ENCODE measurements at regions not wholly inside any gene's neighbourhood (a gene's known extent, or its start where the extent isn't known, plus 50 kb on each side); places are given as distances from the start of the nearest gene placed in this dataset.
"Not testable (repeated sequence)": the region's sequence is repeated elsewhere in the genome, so short reads cannot be mapped to it uniquely, and the experiment has no call there.

DNA sequence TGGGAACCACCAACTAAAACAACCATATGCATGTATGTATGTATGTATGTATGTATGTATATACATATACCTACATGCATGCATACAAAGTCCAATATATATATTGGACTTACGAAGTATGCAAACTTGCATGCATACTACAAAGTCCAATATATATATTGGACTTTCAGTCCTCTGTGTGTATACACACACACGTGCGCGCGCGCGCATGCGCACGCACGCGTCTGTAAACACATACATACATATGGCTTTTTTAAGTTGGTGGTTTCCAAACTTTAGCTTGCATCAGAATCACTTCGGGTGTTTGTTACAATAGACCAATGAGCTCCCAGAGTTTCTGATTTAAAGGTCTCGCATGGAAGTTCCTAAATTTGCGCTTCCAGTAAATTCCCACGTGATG is 197.5 kb upstream of the C1orf87 start:
- DNase-seq (no peak), ATAC-seq (replicated peaks) (no peak)
- Mint-ChIP-seq H3K4me3 (no peak overlapping the region), H3K4me1 (ENCODE audit: low read depth in 2 of 2) (no peaks in the 10 kb centered on the region), H3K9me3 (peaks cover 0 to 3% of the 10 kb centered on the region in 2 donors), H3K36me3 (ENCODE audit: insufficient read depth) (no peaks in the 10 kb centered on the region), H3K27me3 (no peaks in the 10 kb centered on the region), H3K27ac (no peak overlapping the region)

DNA sequence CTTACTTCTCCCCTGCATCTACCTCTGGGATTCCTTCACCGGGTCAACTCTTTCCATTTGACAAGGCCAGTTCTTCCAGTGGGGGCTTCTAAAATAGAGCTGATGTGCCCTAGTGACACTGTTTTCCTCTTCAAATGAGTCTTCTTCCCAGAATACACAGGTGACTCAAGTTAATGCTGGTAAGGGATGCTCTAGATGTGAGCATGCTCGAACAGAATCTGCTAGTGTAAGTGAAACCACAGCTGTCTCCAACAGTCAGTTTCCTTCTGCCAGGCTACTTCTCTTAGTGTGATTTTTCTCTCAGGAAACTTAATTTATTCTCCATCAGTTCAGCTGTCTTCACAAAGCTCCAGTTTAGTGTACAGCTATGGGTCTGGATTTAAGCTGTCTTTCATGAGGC is 194.9 kb upstream of the C1orf87 start:
- Mint-ChIP-seq H3K27me3 (no peaks in the 10 kb centered on the region), H3K9me3 (peaks cover 0 to 3% of the 10 kb centered on the region in 2 donors), H3K4me1 (ENCODE audit: low read depth in 2 of 2) (no peaks in the 10 kb centered on the region), H3K36me3 (ENCODE audit: insufficient read depth) (no peaks in the 10 kb centered on the region), H3K27ac (no peak overlapping the region), H3K4me3 (no peak overlapping the region)
- ATAC-seq (replicated peaks), result no peak
- no peak for DNase-seq

DNA sequence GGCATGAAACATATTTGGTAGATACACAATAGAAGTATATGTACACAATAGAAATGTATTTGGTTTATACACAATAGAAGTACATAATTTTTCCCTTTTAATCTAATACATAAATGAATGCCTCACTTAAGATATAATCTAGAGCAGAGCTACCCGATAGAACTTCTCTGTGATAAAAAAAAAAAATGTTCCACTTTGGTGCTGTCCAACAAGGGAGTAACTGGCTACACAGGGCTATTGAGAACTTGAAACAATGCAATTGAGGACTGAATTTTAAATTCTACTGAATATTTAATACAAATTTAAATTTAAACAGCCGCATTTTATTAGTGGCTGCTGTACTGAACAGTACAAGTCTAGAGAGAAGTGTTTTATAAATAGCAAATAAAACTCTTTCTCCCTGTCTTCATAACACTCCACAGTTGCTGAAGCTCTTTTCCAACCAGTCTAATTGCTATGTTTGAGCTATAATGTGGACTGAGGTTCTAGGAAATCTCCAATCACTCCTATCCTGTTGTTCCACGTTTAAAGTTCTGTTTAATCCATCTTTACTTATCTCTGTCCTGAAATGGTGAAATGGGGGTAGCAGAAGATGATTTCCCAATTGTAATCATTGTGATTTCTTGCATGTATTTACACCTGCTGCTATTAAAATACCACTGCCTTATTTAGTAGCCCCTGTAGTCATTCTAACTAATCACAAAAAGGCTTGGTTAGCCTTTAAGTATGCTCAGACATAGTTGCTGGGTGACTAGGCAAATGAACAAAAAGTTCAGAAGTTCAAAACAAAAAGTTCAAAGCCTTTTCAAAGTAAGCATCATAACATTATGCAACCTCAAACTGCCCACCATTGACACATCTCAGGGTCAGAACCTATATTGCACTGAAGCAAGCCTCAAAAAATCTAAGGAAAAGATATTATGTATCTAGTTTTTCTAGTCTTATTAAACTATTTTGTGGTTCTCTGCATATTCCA is 192.3 kb upstream of the C1orf87 start:
- Mint-ChIP-seq H3K27me3 (no peaks in the 10 kb centered on the region), H3K4me3 (no peak overlapping the region), H3K4me1 (ENCODE audit: low read depth in 2 of 2) (no peaks in the 10 kb centered on the region), H3K9me3 (peaks cover 0 to 3% of the 10 kb centered on the region in 2 donors), H3K36me3 (ENCODE audit: insufficient read depth) (no peaks in the 10 kb centered on the region), H3K27ac (no peak overlapping the region)
- ATAC-seq (replicated peaks) (no peak), DNase-seq (no peak)

DNA sequence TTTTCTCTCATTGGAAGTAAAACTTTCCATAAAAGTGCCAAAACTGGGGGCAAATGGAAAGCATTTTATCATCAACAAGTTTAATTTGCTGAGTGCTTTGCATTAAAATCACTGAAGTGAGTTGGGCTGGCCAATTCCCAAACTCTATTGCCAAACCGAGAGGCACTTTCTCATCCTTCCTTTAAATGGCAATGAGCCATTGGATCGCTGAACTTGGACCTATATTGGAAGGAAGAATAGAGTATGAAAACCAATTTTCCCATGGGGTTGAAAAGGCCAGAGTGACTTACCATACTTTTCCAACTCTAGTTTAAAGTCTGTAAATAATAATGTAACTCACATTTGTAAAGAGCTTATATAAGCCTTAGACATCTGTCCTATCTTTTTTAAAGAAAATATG is 189.1 kb upstream of the C1orf87 start:
- no peaks in the 10 kb centered on the region for H3K27me3 Mint-ChIP-seq
- no peak overlapping the region for H3K4me3 Mint-ChIP-seq
- H3K9me3 Mint-ChIP-seq, result peaks cover 2 to 11% of the 10 kb centered on the region in 2 donors
- H3K4me1 Mint-ChIP-seq (ENCODE audit: low read depth in 2 of 2), result no peaks in the 10 kb centered on the region
- H3K27ac Mint-ChIP-seq, result no peak overlapping the region
- ATAC-seq (replicated peaks) (no peak), DNase-seq (no peak)
- no peaks in the 10 kb centered on the region for H3K36me3 Mint-ChIP-seq (ENCODE audit: insufficient read depth)

DNA sequence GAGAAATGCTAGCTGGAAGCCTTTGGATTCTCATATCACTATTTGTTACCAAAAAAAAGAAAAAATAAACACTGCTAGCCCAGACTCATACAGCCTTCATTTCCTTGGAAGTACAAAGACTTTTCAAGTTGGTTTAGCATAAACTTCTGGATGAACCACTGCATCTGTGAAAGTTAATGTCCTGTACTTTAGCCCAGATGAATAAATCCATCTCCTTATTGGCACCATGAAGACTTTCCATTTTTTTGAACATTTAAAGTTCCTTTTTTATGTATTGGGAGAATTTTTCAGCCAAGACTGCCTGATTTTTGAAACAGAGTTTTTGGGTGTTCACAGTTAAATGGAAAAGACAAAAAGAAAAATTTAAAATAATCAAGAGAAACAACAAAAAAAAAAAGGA is 184.0 kb upstream of the C1orf87 start:
- no peak for ATAC-seq (replicated peaks)
- peaks cover 3 to 11% of the 10 kb centered on the region in 2 donors for H3K9me3 Mint-ChIP-seq
- DNase-seq, result no peak
- H3K36me3 Mint-ChIP-seq (ENCODE audit: insufficient read depth), result no peaks in the 10 kb centered on the region
- no peaks in the 10 kb centered on the region for H3K27me3 Mint-ChIP-seq
- H3K27ac Mint-ChIP-seq, result no peak overlapping the region
- H3K4me3 Mint-ChIP-seq, result no peak overlapping the region
- H3K4me1 Mint-ChIP-seq (ENCODE audit: low read depth in 2 of 2), result no peaks in the 10 kb centered on the region

DNA sequence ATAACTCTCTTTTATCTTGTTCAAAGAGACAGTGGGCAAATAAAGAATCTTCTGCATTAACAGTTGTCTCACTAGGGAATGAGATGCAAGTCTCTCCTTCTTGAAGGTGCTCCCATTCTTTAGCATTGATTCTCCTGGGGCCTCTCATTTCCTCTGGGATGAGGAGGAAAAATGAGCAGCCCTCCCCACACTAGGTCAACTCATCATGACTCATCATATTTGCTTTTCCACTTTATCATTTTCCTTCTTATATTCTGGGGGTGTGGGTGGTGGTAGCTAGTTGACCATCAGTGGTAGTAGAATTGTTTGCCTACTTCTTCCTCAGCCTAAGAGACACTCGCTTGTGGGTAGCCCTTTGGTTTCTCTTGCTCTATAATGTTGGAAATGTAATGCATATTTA is 182.0 kb upstream of the C1orf87 start:
- H3K4me1 Mint-ChIP-seq (ENCODE audit: low read depth in 2 of 2), result no peaks in the 10 kb centered on the region
- H3K9me3 Mint-ChIP-seq, result peaks cover 3 to 10% of the 10 kb centered on the region in 2 donors
- no peaks in the 10 kb centered on the region for H3K36me3 Mint-ChIP-seq (ENCODE audit: insufficient read depth)
- no peak overlapping the region for H3K4me3 Mint-ChIP-seq
- ATAC-seq (replicated peaks), result no peak
- H3K27me3 Mint-ChIP-seq, result no peaks in the 10 kb centered on the region
- no peak for DNase-seq
- no peak overlapping the region for H3K27ac Mint-ChIP-seq

DNA sequence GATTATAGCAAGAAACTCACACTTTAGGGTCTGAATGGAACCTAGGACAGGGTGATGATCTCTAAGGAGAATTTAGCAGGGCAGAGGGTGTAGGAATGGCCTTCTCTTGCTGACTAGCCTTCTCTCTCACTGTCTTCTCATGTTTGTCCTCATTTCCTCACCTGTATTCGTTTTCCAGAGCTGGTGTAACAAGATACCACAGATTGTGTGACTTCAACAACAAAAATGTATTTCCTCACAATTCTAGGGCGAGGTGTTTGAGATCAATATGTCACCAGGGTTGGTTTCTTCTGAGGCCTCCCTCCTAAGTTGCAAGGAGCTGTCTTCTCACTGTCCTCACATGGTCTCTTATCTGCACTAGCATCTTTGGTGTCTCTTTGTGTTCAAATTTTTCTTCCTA is 177.9 kb upstream of the C1orf87 start:
- no peaks in the 10 kb centered on the region for H3K36me3 Mint-ChIP-seq (ENCODE audit: insufficient read depth)
- H3K4me1 Mint-ChIP-seq (ENCODE audit: low read depth in 2 of 2), result no peaks in the 10 kb centered on the region
- H3K9me3 Mint-ChIP-seq, result peaks cover 0 to 8% of the 10 kb centered on the region in 2 donors
- no peak overlapping the region for H3K4me3 Mint-ChIP-seq
- no peak for DNase-seq
- H3K27me3 Mint-ChIP-seq, result no peaks in the 10 kb centered on the region
- no peak for ATAC-seq (replicated peaks)
- H3K27ac Mint-ChIP-seq, result no peak overlapping the region

DNA sequence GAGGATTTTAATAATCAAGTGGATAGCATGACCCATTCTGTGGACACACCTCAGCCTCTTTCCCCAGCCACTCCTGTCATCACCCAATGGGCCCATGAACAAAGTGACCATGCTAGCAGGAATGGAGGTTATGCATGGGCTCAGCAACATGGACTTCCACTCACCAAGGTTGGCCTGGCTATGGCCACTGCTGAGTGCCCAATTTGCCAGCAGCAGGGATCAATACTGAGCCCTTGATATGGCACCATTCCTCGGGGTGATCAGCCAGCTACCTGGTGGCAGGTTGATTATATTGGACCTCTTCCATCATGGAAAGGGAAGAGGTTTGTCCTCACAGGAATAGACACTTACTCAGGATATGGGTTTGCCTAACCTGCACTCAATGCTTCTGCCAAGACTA is 173.9 kb upstream of the C1orf87 start:
- DNase-seq; H3K36me3 Mint-ChIP-seq (ENCODE audit: insufficient read depth); H3K9me3 Mint-ChIP-seq; H3K27ac Mint-ChIP-seq; ATAC-seq (replicated peaks); H3K27me3 Mint-ChIP-seq; H3K4me3 Mint-ChIP-seq; H3K4me1 Mint-ChIP-seq (ENCODE audit: low read depth in 2 of 2): not testable (repeated sequence)

DNA sequence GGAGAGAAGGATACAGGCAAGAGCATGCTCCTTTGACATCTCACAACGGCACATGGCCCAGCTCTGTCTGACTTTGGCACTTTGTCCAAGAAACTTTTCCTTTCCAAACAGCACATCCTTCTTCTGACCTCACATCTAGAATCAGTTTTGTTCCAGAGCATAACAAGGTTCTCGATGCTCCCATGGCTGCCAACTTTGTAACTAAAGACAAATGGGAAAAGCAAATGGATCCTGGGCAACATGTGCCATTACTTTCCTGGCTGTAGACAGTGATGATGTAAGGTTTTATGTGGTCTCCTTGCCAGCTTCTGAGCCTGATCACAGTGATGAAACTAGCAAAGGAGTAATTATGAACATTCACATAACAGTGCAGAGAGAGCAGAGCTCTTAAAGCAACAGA is 171.8 kb upstream of the C1orf87 start:
- Mint-ChIP-seq H3K27ac (no peak overlapping the region), H3K9me3 (peaks cover 0 to 8% of the 10 kb centered on the region in 2 donors), H3K4me3 (no peak overlapping the region), H3K4me1 (ENCODE audit: low read depth in 2 of 2) (no peaks in the 10 kb centered on the region), H3K36me3 (ENCODE audit: insufficient read depth) (no peaks in the 10 kb centered on the region), H3K27me3 (no peaks in the 10 kb centered on the region)
- no peak for DNase-seq
- ATAC-seq (replicated peaks), result no peak

DNA sequence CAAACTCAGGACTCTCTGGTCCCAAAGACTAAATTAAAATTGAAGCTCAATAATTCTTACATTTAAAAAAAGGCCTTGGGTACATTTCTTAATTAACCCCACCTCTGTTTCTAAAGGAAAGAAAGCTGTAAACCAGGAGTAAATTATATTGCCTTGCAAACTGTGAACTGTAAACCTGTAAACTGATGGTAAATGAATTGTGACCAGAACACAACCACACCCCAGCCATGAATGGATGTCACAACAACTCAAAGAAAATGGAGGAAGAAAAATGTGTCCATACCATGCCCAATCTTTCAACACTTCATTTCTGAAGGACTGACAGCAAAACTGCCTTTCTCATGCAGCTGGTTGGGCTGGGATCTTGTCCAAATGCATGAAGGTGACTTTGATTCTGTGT is 171.3 kb upstream of the C1orf87 start:
- Mint-ChIP-seq H3K9me3 (peaks cover 0 to 8% of the 10 kb centered on the region in 2 donors), H3K36me3 (ENCODE audit: insufficient read depth) (no peaks in the 10 kb centered on the region), H3K27me3 (no peaks in the 10 kb centered on the region), H3K4me1 (ENCODE audit: low read depth in 2 of 2) (no peaks in the 10 kb centered on the region), H3K4me3 (no peak overlapping the region), H3K27ac (no peak overlapping the region)
- ATAC-seq (replicated peaks) (no peak), DNase-seq (no peak)

DNA sequence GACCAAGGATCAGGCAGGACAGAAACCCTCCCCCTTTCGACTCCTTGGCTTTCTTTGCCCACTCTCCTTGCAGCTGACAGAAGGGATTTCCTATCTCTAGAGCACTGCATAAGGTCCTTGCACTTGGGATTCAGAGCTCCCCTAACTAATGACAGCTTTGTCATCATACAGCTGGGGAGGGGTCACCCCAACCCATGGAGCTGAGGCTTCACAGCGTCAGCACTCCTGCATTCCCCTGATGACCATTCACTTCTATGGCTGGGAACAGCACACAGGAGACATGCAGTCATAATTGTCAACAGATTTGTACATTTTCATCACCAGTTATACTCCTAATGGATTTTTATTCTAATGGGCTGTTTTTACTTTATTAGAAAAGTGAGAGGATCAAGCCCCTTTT is 161.7 kb upstream of the C1orf87 start:
- DNase-seq (no peak), ATAC-seq (replicated peaks) (no peak)
- Mint-ChIP-seq H3K4me1 (ENCODE audit: low read depth in 2 of 2) (no peaks in the 10 kb centered on the region), H3K27ac (no peak overlapping the region), H3K36me3 (ENCODE audit: insufficient read depth) (no peaks in the 10 kb centered on the region), H3K4me3 (no peak overlapping the region), H3K27me3 (no peaks in the 10 kb centered on the region), H3K9me3 (no peaks in the 10 kb centered on the region)

DNA sequence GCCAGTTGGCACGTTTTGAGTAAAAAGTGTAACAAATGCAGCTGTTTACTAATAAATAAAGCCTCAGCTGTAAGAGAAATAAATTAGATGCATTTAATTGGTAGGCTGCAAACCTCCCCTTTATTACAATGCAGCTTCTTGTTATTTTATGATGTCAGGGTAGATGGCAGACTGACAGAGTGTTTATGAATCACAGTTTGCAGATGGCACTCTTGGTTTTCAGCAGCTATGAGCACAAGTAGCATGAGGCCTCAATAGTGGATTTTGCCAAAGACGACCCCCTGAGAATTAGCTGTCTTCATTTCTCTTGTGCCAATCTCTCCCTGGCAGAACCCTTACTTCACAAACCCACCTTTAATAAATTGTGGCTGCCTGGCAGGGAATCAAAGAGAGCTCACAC is 161.2 kb upstream of the C1orf87 start:
- no peaks in the 10 kb centered on the region for H3K27me3 Mint-ChIP-seq
- no peak overlapping the region for H3K4me3 Mint-ChIP-seq
- no peak for ATAC-seq (replicated peaks)
- DNase-seq, result no peak
- H3K4me1 Mint-ChIP-seq (ENCODE audit: low read depth in 2 of 2), result no peaks in the 10 kb centered on the region
- no peak overlapping the region for H3K27ac Mint-ChIP-seq
- no peaks in the 10 kb centered on the region for H3K9me3 Mint-ChIP-seq
- no peaks in the 10 kb centered on the region for H3K36me3 Mint-ChIP-seq (ENCODE audit: insufficient read depth)

DNA sequence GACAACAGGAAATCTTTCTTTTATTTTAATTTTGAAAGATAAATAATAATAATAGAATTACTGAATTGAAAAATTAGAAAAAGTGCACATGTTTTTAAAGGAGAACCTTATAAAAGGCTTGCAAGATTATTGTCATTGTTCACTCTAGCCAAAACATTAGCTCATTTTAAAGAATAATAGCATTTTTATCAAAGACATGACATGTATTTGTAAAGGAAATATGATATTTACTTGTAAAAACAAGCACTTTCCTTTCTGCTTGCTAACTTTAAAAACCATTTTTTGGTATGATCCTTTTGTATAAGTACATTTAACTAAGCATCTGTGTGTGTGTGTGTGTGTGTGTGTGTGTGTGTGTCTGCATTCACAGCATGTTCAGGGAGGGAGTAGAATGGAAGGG is 156.3 kb upstream of the C1orf87 start:
- no peak for DNase-seq
- peaks cover 0 to 1% of the 10 kb centered on the region in 2 donors for H3K9me3 Mint-ChIP-seq
- no peak for ATAC-seq (replicated peaks)
- no peak overlapping the region for H3K27ac Mint-ChIP-seq
- H3K27me3 Mint-ChIP-seq, result no peaks in the 10 kb centered on the region
- H3K4me3 Mint-ChIP-seq, result no peak overlapping the region
- H3K4me1 Mint-ChIP-seq (ENCODE audit: low read depth in 2 of 2), result no peaks in the 10 kb centered on the region
- H3K36me3 Mint-ChIP-seq (ENCODE audit: insufficient read depth), result peaks cover 2% of the 10 kb centered on the region

DNA sequence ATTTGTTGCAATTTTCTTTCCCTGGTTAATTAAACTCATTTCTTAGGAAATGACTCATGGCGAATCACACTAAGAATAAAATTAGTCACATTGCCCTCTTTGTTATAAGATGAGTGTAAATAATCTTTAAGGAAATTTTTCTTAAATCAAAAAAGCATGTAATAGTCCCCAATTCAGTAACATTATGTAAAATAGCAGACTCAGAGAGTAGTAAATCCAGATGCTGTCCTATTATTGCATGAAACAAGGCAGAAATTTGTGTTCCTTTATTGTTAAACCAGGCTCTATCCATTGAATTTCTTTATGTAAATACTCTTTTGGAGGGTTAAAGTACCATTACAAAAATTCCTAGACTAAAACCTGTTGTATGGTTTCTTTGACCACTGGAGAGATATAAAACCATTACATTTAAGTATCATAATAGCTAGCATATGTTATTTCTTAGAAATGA is 154.5 kb upstream of the C1orf87 start:
- Mint-ChIP-seq H3K4me1 (ENCODE audit: low read depth in 2 of 2) (no peaks in the 10 kb centered on the region), H3K27ac (no peak overlapping the region), H3K27me3 (no peaks in the 10 kb centered on the region), H3K9me3 (peaks cover 0 to 1% of the 10 kb centered on the region in 2 donors), H3K4me3 (no peak overlapping the region), H3K36me3 (ENCODE audit: insufficient read depth) (peaks cover 2% of the 10 kb centered on the region)
- DNase-seq (no peak), ATAC-seq (replicated peaks) (no peak)
